ENCODE measurements at regions not wholly inside any gene's neighbourhood (a gene's known extent, or its start where the extent isn't known, plus 50 kb on each side); places are given as distances from the start of the nearest gene placed in this dataset.

- Histone ChIP-seq H4K20me1 (replicated peaks; ENCODE audit: control insufficient read depth, extremely low read depth, insufficient read depth, low read length) (no peaks in the 10 kb centered on the region), H3K9me1 (replicated peaks; ENCODE audit: control insufficient read depth, extremely low read depth, insufficient read depth, low read length) (no peaks in the 10 kb centered on the region), H3K36me3 (ENCODE audit: control insufficient read depth in 2 of 2, extremely low read depth in 1 of 2, insufficient read depth in 2 of 2, low read length in 2 of 2) (no peaks in the 10 kb centered on the region), H3K9ac (replicated peaks; ENCODE audit: extremely low read depth, insufficient read depth, low read length) (no peak overlapping the region), H2AFZ (ENCODE audit: low read depth, low read length) (no peak overlapping the region), H3K27ac (ENCODE audit: insufficient read depth, low read depth, low read length) (no peak overlapping the region), H3K79me2 (ENCODE audit: control insufficient read depth, insufficient read depth, low read length) (no peaks in the 10 kb centered on the region), H3K27me3 (ENCODE audit: control insufficient read depth in 2 of 2, insufficient read depth in 2 of 2, low read length in 2 of 2) (peaks cover 20 to 43% of the 10 kb centered on the region in 2 experiments), H3K4me3 (replicated peaks in 1 of 3; ENCODE audit: insufficient read depth in 1 of 3, low read depth in 1 of 3, low read length in 3 of 3) (no peak overlapping the region), H3K4me2 (ENCODE audit: insufficient read depth, low read length) (no peak overlapping the region), H3K4me1 (ENCODE audit: control insufficient read depth, extremely low read depth, insufficient read depth, low read length) (no peaks in the 10 kb centered on the region), H3K9me3 (replicated peaks; ENCODE audit: control insufficient read depth, insufficient read depth, low read length) (no peaks in the 10 kb centered on the region)
- dilution Hi-C loops (cut with MboI; ENCODE audit: extremely low pct_ligation_motif_present, low sequenced_read_pairs) (no loop called here), intact Hi-C loops (cut with micrococcal nuclease) (no loop called here)
- DNase-seq (ENCODE audit: low read depth, low spot score): no peak
- no TSS peak for BruUV-seq (replicated peaks)
- no peak for TF ChIP-seq MAX (IDR thresholded peaks at IDR 0.05; ENCODE audit: insufficient read depth, insufficient read length)
- no peak for TF ChIP-seq EZH2 (IDR thresholded peaks at IDR 0.05; ENCODE audit: borderline replicate concordance, low read depth, low read length, severe bottlenecking)
- no peak for TF ChIP-seq CTCF (IDR thresholded peaks at IDR 0.05; ENCODE audit: extremely low read depth in 1 of 2, insufficient read depth in 1 of 2, low read depth in 1 of 2, low read length in 2 of 2)
- TF ChIP-seq JUN (IDR thresholded peaks at IDR 0.05; ENCODE audit: borderline replicate concordance, insufficient read depth, insufficient read length, low read depth): no peak
- TF ChIP-seq MYC (IDR thresholded peaks at IDR 0.05; ENCODE audit: low read depth, low read length): no peak
- TF ChIP-seq FOS (IDR thresholded peaks at IDR 0.05; ENCODE audit: borderline replicate concordance, insufficient read depth, low read length): no peak
- TF ChIP-seq POLR2A (IDR thresholded peaks at IDR 0.05; ENCODE audit: low read depth, low read length): no peak
- TF ChIP-seq GATA2 (IDR thresholded peaks at IDR 0.05; ENCODE audit: insufficient read depth, insufficient read length, low read depth, low read length): no peak
- no peak for TF ChIP-seq POLR2AphosphoS5 (IDR thresholded peaks at IDR 0.05; ENCODE audit: insufficient read depth, low read depth, low read length)
- CTCF ChIA-PET: no interaction called here
- POLR2A ChIA-PET: no interaction called here
- FAIRE-seq: no peak
These were observed 51.0 kb upstream of the PTPN13 start for GRCh38 chr4:86543080-86543479.
